ENCODE measurements at regions not wholly inside any gene's neighbourhood (a gene's known extent, or its start where the extent isn't known, plus 50 kb on each side); places are given as distances from the start of the nearest gene placed in this dataset.

- Histone ChIP-seq H3K9me3 (peaks cover 0 to 3% (median 0%) of the 10 kb centered on the region in 4 donors), H3K27me3 (peaks cover 0 to 62% (median 31%) of the 10 kb centered on the region in 3 donors), H3K4me1 (peaks cover 17 to 38% (median 34%) of the 10 kb centered on the region in 4 donors), H3K27ac (no peak overlapping the region), H3K36me3 (no peaks in the 10 kb centered on the region), H3K4me3 (peak overlapping the region; percentile 38 to 62 (median 48))
- no peak for TF ChIP-seq POLR2A (IDR thresholded peaks at IDR 0.05)
- no peak for TF ChIP-seq POLR2AphosphoS5 (IDR thresholded peaks at IDR 0.05)
- TF ChIP-seq CTCF (IDR thresholded peaks at IDR 0.05): no peak
- no peak for TF ChIP-seq EP300 (IDR thresholded peaks at IDR 0.05)
- peak in 1 of 2 donors; percentile 67 for DNase-seq
- intact Hi-C loops (cut with DNase I; ENCODE audit: low total_unique reads): no loop called here
- WGBS, 5 donors: 0 to 4% (median 1%) methylated on average over 34 to 51 of the region's 51 CpGs
These were observed 349.1 kb downstream of the LIG4 start for GRCh38 chr13:107866032-107866940.

GRCh38 chr13:107865643-107866031, 349.7 kb downstream of the LIG4 start:
- Histone ChIP-seq H3K4me3 (peak overlapping the region; percentile 38 to 62 (median 48)), H3K27ac (no peak overlapping the region), H3K27me3 (peaks cover 0 to 58% (median 31%) of the 10 kb centered on the region in 3 donors), H3K9me3 (peaks cover 0 to 3% (median 0%) of the 10 kb centered on the region in 4 donors), H3K4me1 (peaks cover 17 to 38% (median 32%) of the 10 kb centered on the region in 4 donors), H3K36me3 (no peaks in the 10 kb centered on the region)
- 4 to 8% (median 6%) methylated on average over 18 to 19 of the region's 19 CpGs for WGBS, 5 donors
- DNase-seq: no peak
- intact Hi-C loops (cut with DNase I; ENCODE audit: low total_unique reads): no loop called here
- no peak for TF ChIP-seq EP300 (IDR thresholded peaks at IDR 0.05)
- TF ChIP-seq POLR2AphosphoS5 (IDR thresholded peaks at IDR 0.05): no peak
- no peak for TF ChIP-seq CTCF (IDR thresholded peaks at IDR 0.05)
- TF ChIP-seq POLR2A (IDR thresholded peaks at IDR 0.05): no peak

- Histone ChIP-seq H3K9me3 (peaks cover 0 to 3% (median 0%) of the 10 kb centered on the region in 4 donors), H3K4me3 (no peak overlapping the region), H3K4me1 (peaks cover 17 to 38% (median 32%) of the 10 kb centered on the region in 4 donors), H3K27me3 (peaks cover 0 to 58% (median 31%) of the 10 kb centered on the region in 3 donors), H3K27ac (no peak overlapping the region), H3K36me3 (no peaks in the 10 kb centered on the region)
- no peak for TF ChIP-seq EP300 (IDR thresholded peaks at IDR 0.05)
- TF ChIP-seq POLR2AphosphoS5 (IDR thresholded peaks at IDR 0.05): no peak
- DNase-seq: peak in 1 of 2 donors; percentile 0
- WGBS, 5 donors: 14 to 41% (median 23%) methylated on average over 2 of the region's 2 CpGs
- intact Hi-C loops (cut with DNase I; ENCODE audit: low total_unique reads): no loop called here
These were observed 350.1 kb downstream of the LIG4 start for GRCh38 chr13:107865318-107865575.

- H3K4me1 ChIP-seq: peaks cover 17 to 38% (median 30%) of the 10 kb centered on the region in 4 donors
- H3K27ac ChIP-seq: no peak overlapping the region
- H3K4me3 ChIP-seq: no peak overlapping the region
- peaks cover 0 to 3% (median 0%) of the 10 kb centered on the region in 4 donors for H3K9me3 ChIP-seq
- peaks cover 0 to 54% (median 31%) of the 10 kb centered on the region in 3 donors for H3K27me3 ChIP-seq
- no peaks in the 10 kb centered on the region for H3K36me3 ChIP-seq
- peak in 1 of 2 donors; percentile 86 for DNase-seq
- WGBS, 5 donors: 28 to 32% (median 30%) methylated on average over 10 of the region's 10 CpGs
- TF ChIP-seq EP300 (IDR thresholded peaks at IDR 0.05): no peak
- TF ChIP-seq POLR2AphosphoS5 (IDR thresholded peaks at IDR 0.05): no peak
- TF ChIP-seq CTCF (IDR thresholded peaks at IDR 0.05): no peak
- no peak for TF ChIP-seq POLR2A (IDR thresholded peaks at IDR 0.05)
- intact Hi-C loops (cut with DNase I; ENCODE audit: low total_unique reads): no loop called here
These were observed 350.6 kb downstream of the LIG4 start for GRCh38 chr13:107864543-107865317.
